ENCODE measurements at regions not wholly inside any gene's neighbourhood (a gene's known extent, or its start where the extent isn't known, plus 50 kb on each side); places are given as distances from the start of the nearest gene placed in this dataset.

DNA sequence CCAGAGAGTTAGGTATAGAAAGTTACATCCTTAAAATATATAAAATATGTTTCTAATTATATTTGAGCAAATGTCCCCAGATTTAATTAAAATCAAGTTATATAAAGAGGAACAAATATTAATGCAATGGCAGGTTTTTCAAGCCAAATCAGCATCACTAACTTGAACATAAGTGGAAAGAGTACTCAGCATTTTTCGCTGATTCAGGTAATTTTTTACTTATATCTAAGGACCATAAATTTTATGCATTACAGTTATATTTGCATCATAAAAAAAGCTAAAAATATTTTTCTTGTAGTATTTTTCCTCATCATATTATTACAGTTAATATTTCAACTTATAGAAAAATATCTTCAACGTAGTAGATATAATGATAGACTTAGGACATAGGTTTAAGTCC is 1047.4 kb downstream of the FAM133A start:
- TF ChIP-seq, protein P1, sequence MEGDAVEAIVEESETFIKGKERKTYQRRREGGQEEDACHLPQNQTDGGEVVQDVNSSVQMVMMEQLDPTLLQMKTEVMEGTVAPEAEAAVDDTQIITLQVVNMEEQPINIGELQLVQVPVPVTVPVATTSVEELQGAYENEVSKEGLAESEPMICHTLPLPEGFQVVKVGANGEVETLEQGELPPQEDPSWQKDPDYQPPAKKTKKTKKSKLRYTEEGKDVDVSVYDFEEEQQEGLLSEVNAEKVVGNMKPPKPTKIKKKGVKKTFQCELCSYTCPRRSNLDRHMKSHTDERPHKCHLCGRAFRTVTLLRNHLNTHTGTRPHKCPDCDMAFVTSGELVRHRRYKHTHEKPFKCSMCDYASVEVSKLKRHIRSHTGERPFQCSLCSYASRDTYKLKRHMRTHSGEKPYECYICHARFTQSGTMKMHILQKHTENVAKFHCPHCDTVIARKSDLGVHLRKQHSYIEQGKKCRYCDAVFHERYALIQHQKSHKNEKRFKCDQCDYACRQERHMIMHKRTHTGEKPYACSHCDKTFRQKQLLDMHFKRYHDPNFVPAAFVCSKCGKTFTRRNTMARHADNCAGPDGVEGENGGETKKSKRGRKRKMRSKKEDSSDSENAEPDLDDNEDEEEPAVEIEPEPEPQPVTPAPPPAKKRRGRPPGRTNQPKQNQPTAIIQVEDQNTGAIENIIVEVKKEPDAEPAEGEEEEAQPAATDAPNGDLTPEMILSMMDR (IDR thresholded peaks at IDR 0.05), result no peak
- no peak for TF ChIP-seq ZFX (IDR thresholded peaks at IDR 0.05; ENCODE audit: borderline replicate concordance)
